NCI-H1417 (cell line): ENCODE measurements at regions not wholly inside any gene's neighbourhood (a gene's known extent, or its start where the extent isn't known, plus 50 kb on each side); places are given as distances from the start of the nearest gene placed in this dataset.
"Not testable (repeated sequence)": the region's sequence is repeated elsewhere in the genome, so short reads cannot be mapped to it uniquely, and the experiment has no call there.

ENCODE experiments used
- DNase-seq, 3 experiments: peaks; one replicate each; lab custom pipeline; 2025; lab: John Stamatoyannopoulos, UW

- DNase-seq = no peak
Observed at GRCh38 chr10:63675171-63675570, 154.0 kb downstream of the REEP3 start.

GRCh38 chr10:63677001-63677400 is 155.8 kb downstream of the REEP3 start:
- DNase-seq = no peak

- not testable (repeated sequence) for DNase-seq
Observed at GRCh38 chr10:63680545-63680944, 159.3 kb downstream of the REEP3 start.

- no peak for DNase-seq
Observed at GRCh38 chr10:63681993-63682697, 160.9 kb downstream of the REEP3 start.

- DNase-seq = not testable (repeated sequence)
Observed at GRCh38 chr10:63682698-63683052, 161.5 kb downstream of the REEP3 start.

- no peak for DNase-seq
Observed at GRCh38 chr10:63683223-63683622, 162.0 kb downstream of the REEP3 start.

GRCh38 chr10:63683686-63684085 is 162.5 kb downstream of the REEP3 start:
- DNase-seq = no peak

- DNase-seq = no peak
Observed at GRCh38 chr10:63684257-63684936, 163.2 kb downstream of the REEP3 start.

GRCh38 chr10:63689768-63690167 is 168.6 kb downstream of the REEP3 start:
- no peak for DNase-seq

- no peak for DNase-seq
Observed at GRCh38 chr10:63692220-63692896, 171.2 kb downstream of the REEP3 start.

GRCh38 chr10:63693021-63693420 is 171.8 kb downstream of the REEP3 start:
- DNase-seq = not testable (repeated sequence)

- no peak for DNase-seq
Observed at GRCh38 chr10:63696205-63696604, 175.0 kb downstream of the REEP3 start.

GRCh38 chr10:63697956-63698786 is 177.0 kb downstream of the REEP3 start:
- DNase-seq = no peak

GRCh38 chr10:63698787-63699150 is 177.6 kb downstream of the REEP3 start:
- no peak for DNase-seq

- DNase-seq = no peak
Observed at GRCh38 chr10:63699785-63700613, 178.8 kb downstream of the REEP3 start.

GRCh38 chr10:63700631-63701156 is 179.5 kb downstream of the REEP3 start:
- DNase-seq = peak in 1 of 3 experiments; percentile 7

GRCh38 chr10:63702092-63702491 is 180.9 kb downstream of the REEP3 start:
- peak in 2 of 3 experiments; percentile 36 to 68 for DNase-seq

- DNase-seq = peak in 2 of 3 experiments; percentile 24 to 41
Observed at GRCh38 chr10:63703113-63703670, 182.0 kb downstream of the REEP3 start.

GRCh38 chr10:63703740-63704345 is 182.6 kb downstream of the REEP3 start:
- peak in 1 of 3 experiments; percentile 29 for DNase-seq

- DNase-seq = peak in 1 of 3 experiments; percentile 30
Observed at GRCh38 chr10:63707254-63707910, 186.2 kb downstream of the REEP3 start.
